GM12864 (cell line): ENCODE measurements at regions not wholly inside any gene's neighbourhood (a gene's known extent, or its start where the extent isn't known, plus 50 kb on each side); places are given as distances from the start of the nearest gene placed in this dataset.

Experiments
- DNase-seq: peaks from one replicate; pipeline ENCODE4 v3.0.0-alpha.2; 2011; ENCODE audit warnings: low read depth
- H3K4me3 ChIP-seq: 2 replicates; pipeline ENCODE4 v1.5.1; 2011; ENCODE audit warnings: mild to moderate bottlenecking, low read depth, low read length, control low read depth
- TF ChIP-seq, protein P1 (sequence below): IDR thresholded peaks from 2 replicates; pipeline ENCODE4 v1.5.1; 2011; ENCODE audit warnings: low read depth, mild to moderate bottlenecking, moderate library complexity, low read length, control low read depth, inconsistent platforms; ENCODE audit errors: missing control alignments

DNA sequence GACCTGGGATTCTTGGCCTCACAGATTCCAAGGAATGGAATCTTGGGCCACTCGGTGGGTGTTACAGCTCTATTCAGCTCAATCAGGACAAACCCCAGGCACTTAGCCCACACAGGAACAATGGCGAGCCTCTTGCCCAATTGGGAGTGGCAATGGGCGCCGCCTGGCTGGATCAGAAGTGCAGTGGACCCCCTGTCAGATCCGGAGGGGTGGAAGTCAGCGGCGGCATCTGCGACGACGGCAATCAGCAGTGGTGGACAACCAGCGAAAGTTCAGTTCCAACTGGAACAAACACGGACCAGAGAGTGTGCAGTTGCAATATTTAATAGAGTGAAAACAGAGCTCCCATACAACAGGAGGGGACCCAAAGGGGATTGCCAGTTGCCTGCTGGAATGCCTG lies 378.3 kb downstream of the CDH9 start:
- no peak for DNase-seq
- TF ChIP-seq, protein P1, sequence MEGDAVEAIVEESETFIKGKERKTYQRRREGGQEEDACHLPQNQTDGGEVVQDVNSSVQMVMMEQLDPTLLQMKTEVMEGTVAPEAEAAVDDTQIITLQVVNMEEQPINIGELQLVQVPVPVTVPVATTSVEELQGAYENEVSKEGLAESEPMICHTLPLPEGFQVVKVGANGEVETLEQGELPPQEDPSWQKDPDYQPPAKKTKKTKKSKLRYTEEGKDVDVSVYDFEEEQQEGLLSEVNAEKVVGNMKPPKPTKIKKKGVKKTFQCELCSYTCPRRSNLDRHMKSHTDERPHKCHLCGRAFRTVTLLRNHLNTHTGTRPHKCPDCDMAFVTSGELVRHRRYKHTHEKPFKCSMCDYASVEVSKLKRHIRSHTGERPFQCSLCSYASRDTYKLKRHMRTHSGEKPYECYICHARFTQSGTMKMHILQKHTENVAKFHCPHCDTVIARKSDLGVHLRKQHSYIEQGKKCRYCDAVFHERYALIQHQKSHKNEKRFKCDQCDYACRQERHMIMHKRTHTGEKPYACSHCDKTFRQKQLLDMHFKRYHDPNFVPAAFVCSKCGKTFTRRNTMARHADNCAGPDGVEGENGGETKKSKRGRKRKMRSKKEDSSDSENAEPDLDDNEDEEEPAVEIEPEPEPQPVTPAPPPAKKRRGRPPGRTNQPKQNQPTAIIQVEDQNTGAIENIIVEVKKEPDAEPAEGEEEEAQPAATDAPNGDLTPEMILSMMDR = no peak
- no peak overlapping the region for H3K4me3 ChIP-seq

DNA sequence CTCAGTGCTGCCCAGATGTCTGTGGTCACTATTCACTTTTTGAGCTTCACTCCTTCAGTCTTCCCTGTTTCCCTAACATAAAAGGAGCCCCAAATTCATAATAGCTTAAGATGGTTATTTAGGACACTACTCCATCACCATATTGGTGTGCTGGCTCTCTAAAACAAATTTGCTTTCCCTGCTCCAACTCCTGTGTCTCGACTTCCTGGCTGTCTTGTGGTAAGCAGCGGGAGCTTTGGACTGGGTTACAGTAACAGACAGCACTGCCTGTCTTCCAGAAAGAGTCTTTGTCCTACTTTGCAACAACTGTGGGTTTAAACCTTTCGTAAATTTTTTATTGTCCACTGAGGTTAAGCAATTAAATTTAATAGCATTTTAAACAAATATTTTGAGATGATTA lies 389.4 kb downstream of the CDH9 start:
- no peak overlapping the region for H3K4me3 ChIP-seq
- TF ChIP-seq, protein P1 = no peak

DNA sequence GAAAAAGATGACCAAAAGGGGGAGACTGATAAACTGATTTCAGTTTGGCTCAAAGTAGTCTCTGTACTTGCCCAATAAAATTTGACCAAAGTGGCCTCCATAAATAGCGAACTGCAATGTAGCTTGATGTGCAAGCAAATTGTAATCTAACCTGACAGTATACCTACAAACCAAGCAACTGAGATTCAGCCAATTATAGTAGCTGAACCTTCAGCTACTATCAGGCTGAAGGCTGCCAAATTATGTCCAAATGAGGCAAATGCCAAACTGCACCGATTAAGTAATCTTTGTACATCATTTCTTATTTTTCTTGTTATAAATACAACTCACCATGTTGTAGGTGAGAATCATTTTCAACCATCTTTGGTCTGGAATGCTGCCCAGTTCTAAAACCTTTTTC lies 390.6 kb downstream of the CDH9 start:
- TF ChIP-seq, protein P1 = no peak
- DNase-seq = no peak

More for the DNA sequence above, 389.4 kb downstream of the CDH9 start:
- no peak for DNase-seq

DNA sequence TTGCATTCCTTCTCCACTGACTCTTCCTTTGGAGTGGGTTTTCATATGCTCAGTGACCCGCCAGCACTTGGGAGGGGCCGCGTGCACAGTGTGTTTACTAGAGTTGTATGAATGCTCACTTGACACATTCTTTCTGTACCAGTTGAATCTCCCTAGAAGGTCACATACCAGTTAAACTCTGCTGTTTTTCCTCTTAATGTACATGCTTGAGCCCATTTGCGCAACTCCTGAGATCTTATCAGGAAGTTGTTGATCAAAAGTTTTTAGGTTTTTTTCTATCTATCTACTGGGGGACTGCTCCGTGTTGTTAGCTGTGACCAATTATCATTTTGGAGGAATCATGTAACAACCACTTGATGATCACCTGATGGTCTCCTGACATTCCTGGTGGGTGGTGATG lies 392.7 kb downstream of the CDH9 start:
- no peak for DNase-seq
- H3K4me3 ChIP-seq = no peak overlapping the region
- TF ChIP-seq, protein P1 = no peak

More for the DNA sequence above, 390.6 kb downstream of the CDH9 start:
- no peak overlapping the region for H3K4me3 ChIP-seq

DNA sequence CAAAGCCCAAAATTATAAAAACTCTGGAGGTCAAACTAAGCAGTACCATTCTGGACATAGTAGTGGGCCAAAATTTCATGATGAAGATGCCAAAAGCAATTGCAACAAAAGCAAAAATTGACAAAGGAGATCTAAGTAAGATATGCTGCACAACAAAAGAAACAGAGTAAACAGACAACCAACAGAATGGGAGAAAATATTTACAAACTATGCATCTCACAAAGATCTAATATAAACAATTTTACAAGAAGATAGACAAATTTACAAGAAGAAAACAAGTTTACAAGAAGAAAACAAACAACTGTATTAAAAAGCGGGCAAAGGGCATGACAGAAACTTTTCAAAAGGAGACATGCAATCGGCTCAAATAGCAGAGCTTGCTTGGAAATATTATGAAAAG lies 396.9 kb downstream of the CDH9 start:
- TF ChIP-seq, protein P1 = no peak
- H3K4me3 ChIP-seq = no peak overlapping the region
- DNase-seq = no peak

DNA sequence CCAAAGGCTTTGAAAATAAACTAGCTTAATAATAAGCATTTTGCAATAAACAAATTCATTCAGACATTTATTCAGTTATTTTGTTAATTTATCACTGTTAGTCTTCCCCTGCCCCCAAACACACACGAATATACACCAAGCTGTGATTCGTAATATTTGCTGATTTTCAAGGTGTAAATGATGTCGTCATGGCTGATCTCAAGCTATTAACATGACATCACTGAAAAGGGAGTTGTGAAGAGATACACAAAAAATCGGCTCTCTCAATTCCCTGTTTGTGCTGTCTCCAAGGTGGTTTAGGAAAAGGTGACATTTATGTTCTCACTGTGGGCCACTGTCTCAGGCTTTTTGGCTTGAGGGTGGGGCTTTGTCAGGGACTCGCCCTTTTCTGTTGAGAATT lies 413.3 kb downstream of the CDH9 start:
- DNase-seq = no peak
- TF ChIP-seq, protein P1 = no peak

DNA sequence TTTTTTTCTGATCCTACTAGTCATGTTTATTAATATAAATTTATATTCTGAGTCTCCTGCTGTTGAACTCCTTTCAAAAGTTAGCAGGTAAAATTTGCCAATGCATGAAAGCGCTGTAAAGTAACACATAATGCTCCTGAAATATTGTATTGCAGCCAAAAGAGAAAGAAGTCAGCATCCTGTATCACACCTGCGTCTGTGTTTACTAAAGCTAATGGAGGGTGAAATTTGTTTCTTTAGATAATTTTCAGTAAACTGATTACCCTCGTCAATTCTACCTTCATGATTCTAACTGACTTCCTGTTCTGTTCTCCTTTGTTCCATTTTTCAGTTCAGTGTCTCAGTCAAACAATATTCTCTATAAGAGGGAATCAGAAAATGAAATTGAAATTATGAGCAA lies 415.4 kb downstream of the CDH9 start:
- TF ChIP-seq, protein P1 = no peak
- DNase-seq = no peak
- H3K4me3 ChIP-seq = no peak overlapping the region

More for the DNA sequence above, 413.3 kb downstream of the CDH9 start:
- no peak overlapping the region for H3K4me3 ChIP-seq
